HepG2 (cell line): ENCODE measurements at regions not wholly inside any gene's neighbourhood (a gene's known extent, or its start where the extent isn't known, plus 50 kb on each side); places are given as distances from the start of the nearest gene placed in this dataset.

Experiments
- ATAC-seq: fragments of 200-7000 bp; cut with Tn5 transposase; 3 replicates; pipeline ENCODE4 v1.9.1; 2020; ENCODE audit warnings: mild to moderate bottlenecking, moderate library complexity
- BruUV-seq: library from RNA; stranded (reverse); fragments of 400-500 nt; replicated peaks from 2 replicates; lab custom pipeline; 2021; lab: Mats Ljungman, UMichigan
- CTCF ChIA-PET: fragments of 300-600 bp; formaldehyde crosslinking; extraction: SDS; loops from one replicate; lab custom pipeline; 2021; ENCODE audit warnings: low total read pairs, inconsistent platforms, low intra/inter-chr PET ratio; lab: Yijun Ruan, JAX
- POLR2A ChIA-PET: fragments of 350-600 bp; sonication (Branson Sonifier 250); formaldehyde crosslinking; loops from one replicate; lab custom pipeline; 2020; ENCODE audit warnings: antibody characterized with exemption, inconsistent platforms; lab: Yijun Ruan, JAX
- DNase-seq: peaks from one replicate; pipeline ENCODE4 v3.0.0-alpha.2; 2015; ENCODE audit warnings: low spot score
- FAIRE-seq: peaks from 3 replicates; lab custom pipeline; 2011; peaks lifted over from hg19 to GRCh38; lab: Jason Lieb, UNC
- H2AFZ ChIP-seq: one replicate; pipeline ENCODE4 v1.6.1; 2011; ENCODE audit warnings: low read length, inconsistent platforms
- H3K27ac ChIP-seq: fragments of 300-600 bp; 3 replicates; pipeline ENCODE4 v1.8.0; 2011; ENCODE audit warnings: mixed run types, mild to moderate bottlenecking, mixed read lengths, low read length, inconsistent platforms; ENCODE audit not compliant: insufficient read depth; ENCODE audit errors: extremely low read length
- H3K27me3 ChIP-seq, 2 experiments: fragments of 200-600 bp in 1 of 2; 2 replicates in 1 of 2; 3 replicates in 1 of 2; pipeline versions ENCODE4 v1.6.0 to v1.8.0; 2011; ENCODE audit warnings: low read length in 2 of 2, mild to moderate bottlenecking in 2 of 2, moderate library complexity in 2 of 2, inconsistent platforms in 1 of 2; ENCODE audit not compliant: insufficient read depth in 2 of 2, control insufficient read depth in 1 of 2
- H3K36me3 ChIP-seq, 2 experiments: fragments of 200-600 bp in 1 of 2; replicated peaks in 1 of 2; 2 replicates in 1 of 2; 3 replicates in 1 of 2; pipeline versions ENCODE4 v1.5.1 to v1.8.0; 2011; ENCODE audit warnings: low read length in 2 of 2, inconsistent platforms in 1 of 2; ENCODE audit not compliant: insufficient read depth in 2 of 2, control insufficient read depth in 1 of 2
- H3K4me1 ChIP-seq: 2 replicates; pipeline ENCODE4 v1.5.1; 2012; ENCODE audit warnings: low read length, inconsistent platforms; ENCODE audit not compliant: insufficient read depth
- H3K4me2 ChIP-seq: 2 replicates; pipeline ENCODE4 v1.6.0; 2011; ENCODE audit warnings: low read depth, low read length, inconsistent platforms
- H3K4me3 ChIP-seq, 3 experiments: fragments of 200-600 bp in 1 of 3; sonication (generic), shearing (Covaris generic) in 1 of 3; replicated peaks in 1 of 3; 2 replicates each; pipeline ENCODE4 v1.5.1; 2011 to 2016; ENCODE audit warnings: low read length in 3 of 3, inconsistent platforms in 2 of 3, low read depth in 2 of 3, mild to moderate bottlenecking in 2 of 3, control low read depth in 1 of 3, mixed read lengths in 1 of 3; ENCODE audit not compliant: insufficient read depth in 1 of 3
- H3K79me2 ChIP-seq: one replicate; pipeline ENCODE4 v1.6.1; 2011; ENCODE audit warnings: low read length, inconsistent platforms; ENCODE audit not compliant: insufficient read depth
- H3K9ac ChIP-seq: 2 replicates; pipeline ENCODE4 v1.6.0; 2011; ENCODE audit warnings: mild to moderate bottlenecking, low read depth, low read length, inconsistent platforms; ENCODE audit not compliant: insufficient read depth
- H3K9me3 ChIP-seq: 2 replicates; pipeline ENCODE4 v1.5.1; 2012; ENCODE audit warnings: mild to moderate bottlenecking, low read length
- H4K20me1 ChIP-seq: 2 replicates; pipeline ENCODE4 v1.6.0; 2011; ENCODE audit warnings: inconsistent platforms, mild to moderate bottlenecking, low read length, moderate library complexity; ENCODE audit not compliant: insufficient read depth
- ATRX ChIP-seq: sonication (generic); formaldehyde crosslinking; IDR thresholded peaks from 2 replicates; pipeline ENCODE4 v1.4.0; 2020; ENCODE audit warnings: missing genetic modification reagents, borderline replicate concordance
- CCDC6 ChIP-seq: sonication (generic); formaldehyde crosslinking; IDR thresholded peaks from 2 replicates; pipeline ENCODE4 v1.8.1; 2022; ENCODE audit warnings: mild to moderate bottlenecking, missing genetic modification reagents, moderate library complexity
- LCORL ChIP-seq, 2 experiments: fragments of 450-650 bp in 1 of 2; sonication (generic) in 1 of 2; formaldehyde crosslinking in 1 of 2; IDR thresholded peaks; 2 replicates each; pipeline versions ENCODE4 v1.5.0 to v1.6.1; 2017 to 2020; ENCODE audit warnings: antibody characterized with exemption in 1 of 2, missing genetic modification reagents in 1 of 2
- PRDM10 ChIP-seq: sonication (generic); formaldehyde crosslinking; IDR thresholded peaks from 2 replicates; pipeline ENCODE4 v1.4.0; 2020; ENCODE audit warnings: low read depth, missing genetic modification reagents
- ZFP41 ChIP-seq: sonication (generic); formaldehyde crosslinking; IDR thresholded peaks from 2 replicates; pipeline ENCODE4 v1.4.0; 2020; ENCODE audit warnings: mild to moderate bottlenecking, missing genetic modification reagents, borderline replicate concordance
- ZHX2 ChIP-seq, 2 experiments: sonication (generic) in 1 of 2; formaldehyde crosslinking in 1 of 2; IDR thresholded peaks; 2 replicates each; pipeline versions ENCODE4 v1.6.1 to v1.9.0; 2014 to 2022; ENCODE audit warnings: antibody characterized with exemption in 1 of 2, borderline replicate concordance in 1 of 2, inconsistent platforms in 1 of 2, low read depth in 1 of 2, missing genetic modification reagents in 1 of 2
- ZNF17 ChIP-seq: sonication (generic); formaldehyde crosslinking; IDR thresholded peaks from 2 replicates; pipeline ENCODE4 v1.5.0; 2020; ENCODE audit warnings: mild to moderate bottlenecking, missing genetic modification reagents
- ZNF232 ChIP-seq: sonication (generic); formaldehyde crosslinking; IDR thresholded peaks from 2 replicates; pipeline ENCODE4 v1.4.0; 2020; ENCODE audit warnings: missing genetic modification reagents, borderline replicate concordance
- ZNF501 ChIP-seq: sonication (generic); formaldehyde crosslinking; IDR thresholded peaks from 2 replicates; pipeline ENCODE4 v1.5.1; 2020; ENCODE audit warnings: mild to moderate bottlenecking, moderate library complexity, missing genetic modification reagents
- in situ Hi-C: cut with HindIII; loops from 2 replicates; pipeline ENCODE4 v1.10.0; 2017; ENCODE audit warnings: low pct_unique_long_range_greater_than_20kb; ENCODE audit not compliant: extremely low pct_ligation_motif_present
- intact Hi-C: fragments of 100-400 bp; cut with micrococcal nuclease; formaldehyde crosslinking; loops from one replicate; pipeline ENCODE4 v1.10.0; 2022; ENCODE audit not compliant: unreplicated experiment
- TF ChIP-seq, protein P1 (sequence below): sonication (generic); formaldehyde crosslinking; IDR thresholded peaks from 2 replicates; pipeline ENCODE4 v1.4.0; 2020; ENCODE audit warnings: mild to moderate bottlenecking, missing genetic modification reagents
- TF ChIP-seq, protein P2 (sequence below): sonication (generic); IDR thresholded peaks from 2 replicates; pipeline ENCODE4 v1.6.1; 2016; ENCODE audit warnings: low read depth, borderline replicate concordance

- ChIA-PET POLR2A (no interaction called here), CTCF (no interaction called here)
- Histone ChIP-seq H3K4me2 (no peak overlapping the region), H3K4me3 (no peak overlapping the region), H3K27ac (no peak overlapping the region), H3K36me3 (no peaks in the 10 kb centered on the region), H3K9me3 (no peaks in the 10 kb centered on the region), H2AFZ (no peak overlapping the region), H3K79me2 (no peaks in the 10 kb centered on the region), H3K27me3 (no peaks in the 10 kb centered on the region), H4K20me1 (no peaks in the 10 kb centered on the region), H3K4me1 (no peaks in the 10 kb centered on the region), H3K9ac (no peak overlapping the region)
- intact Hi-C loops (no loop called here), in situ Hi-C loops (no loop called here)
- no TSS peak for BruUV-seq
- FAIRE-seq (no peak), ATAC-seq (no peak), DNase-seq (no peak)
- no peak for TF ChIP-seq ZNF501 (CRISPR knock-in tag)
- no peak for TF ChIP-seq PRDM10
- no peak for TF ChIP-seq CCDC6 (CRISPR knock-in tag)
- no peak for TF ChIP-seq ZNF17 (CRISPR knock-in tag)
- no peak for TF ChIP-seq ZHX2 (IDR thresholded peaks at IDR 0.05; ENCODE audit: low read depth)
- TF ChIP-seq ZHX2 (CRISPR knock-in tag; IDR thresholded peaks at IDR 0.05; ENCODE audit: borderline replicate concordance), result no peak
- no peak for TF ChIP-seq ZFP41 (CRISPR knock-in tag)
- TF ChIP-seq LCORL (IDR thresholded peaks at IDR 0.05), result no peak
- TF ChIP-seq LCORL (CRISPR knock-in tag; IDR thresholded peaks at IDR 0.05), result no peak
- TF ChIP-seq, protein P1, sequence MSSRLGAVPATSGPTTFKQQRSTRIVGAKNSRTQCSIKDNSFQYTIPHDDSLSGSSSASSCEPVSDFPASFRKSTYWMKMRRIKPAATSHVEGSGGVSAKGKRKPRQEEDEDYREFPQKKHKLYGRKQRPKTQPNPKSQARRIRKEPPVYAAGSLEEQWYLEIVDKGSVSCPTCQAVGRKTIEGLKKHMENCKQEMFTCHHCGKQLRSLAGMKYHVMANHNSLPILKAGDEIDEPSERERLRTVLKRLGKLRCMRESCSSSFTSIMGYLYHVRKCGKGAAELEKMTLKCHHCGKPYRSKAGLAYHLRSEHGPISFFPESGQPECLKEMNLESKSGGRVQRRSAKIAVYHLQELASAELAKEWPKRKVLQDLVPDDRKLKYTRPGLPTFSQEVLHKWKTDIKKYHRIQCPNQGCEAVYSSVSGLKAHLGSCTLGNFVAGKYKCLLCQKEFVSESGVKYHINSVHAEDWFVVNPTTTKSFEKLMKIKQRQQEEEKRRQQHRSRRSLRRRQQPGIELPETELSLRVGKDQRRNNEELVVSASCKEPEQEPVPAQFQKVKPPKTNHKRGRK (CRISPR knock-in tag), result no peak
- no peak for TF ChIP-seq ATRX (CRISPR knock-in tag)
- TF ChIP-seq ZNF232, result no peak
- TF ChIP-seq, protein P2, sequence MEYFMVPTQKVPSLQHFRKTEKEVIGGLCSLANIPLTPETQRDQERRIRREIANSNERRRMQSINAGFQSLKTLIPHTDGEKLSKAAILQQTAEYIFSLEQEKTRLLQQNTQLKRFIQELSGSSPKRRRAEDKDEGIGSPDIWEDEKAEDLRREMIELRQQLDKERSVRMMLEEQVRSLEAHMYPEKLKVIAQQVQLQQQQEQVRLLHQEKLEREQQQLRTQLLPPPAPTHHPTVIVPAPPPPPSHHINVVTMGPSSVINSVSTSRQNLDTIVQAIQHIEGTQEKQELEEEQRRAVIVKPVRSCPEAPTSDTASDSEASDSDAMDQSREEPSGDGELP, result no peak
Observed at GRCh38 chr1:216793303-216793702, 70.1 kb upstream of the ESRRG start.
